Parathyroid adenoma (tissue), 2 donors: ENCODE measurements at regions not wholly inside any gene's neighbourhood (a gene's known extent, or its start where the extent isn't known, plus 50 kb on each side); places are given as distances from the start of the nearest gene placed in this dataset.

ENCODE experiments used
- H2AFZ ChIP-seq: fragments of 300-600 bp; sonication (generic); one replicate; pipeline ENCODE4 v1.7.0; 2017; ENCODE audit warnings: antibody characterized with exemption, mild to moderate bottlenecking
- H3K27ac ChIP-seq: fragments of 300-600 bp; sonication (generic); one replicate; pipeline ENCODE4 v1.7.0; 2017
- H3K27me3 ChIP-seq: fragments of 300-600 bp; sonication (generic); one replicate; pipeline ENCODE4 v1.7.0; 2017; ENCODE audit warnings: low read length; ENCODE audit not compliant: control insufficient read depth, insufficient read depth
- H3K36me3 ChIP-seq: fragments of 300-600 bp; sonication (generic); one replicate; pipeline ENCODE4 v1.7.0; 2017; ENCODE audit warnings: low read length; ENCODE audit not compliant: control insufficient read depth, insufficient read depth
- H3K4me1 ChIP-seq: fragments of 300-600 bp; sonication (generic); one replicate; pipeline ENCODE4 v1.7.0; 2017; ENCODE audit warnings: control low read depth
- H3K4me2 ChIP-seq: fragments of 300-600 bp; sonication (generic); one replicate; pipeline ENCODE4 v1.7.0; 2017; ENCODE audit warnings: low read length
- H3K4me3 ChIP-seq: fragments of 300-600 bp; sonication (generic); one replicate; pipeline ENCODE4 v1.7.0; 2017; ENCODE audit warnings: low read depth, low read length
- H3K79me2 ChIP-seq: fragments of 300-600 bp; sonication (generic); one replicate; pipeline ENCODE4 v1.7.0; 2017; ENCODE audit warnings: control low read depth
- H3K9ac ChIP-seq: fragments of 300-600 bp; sonication (generic); one replicate; pipeline ENCODE4 v1.7.0; 2017; ENCODE audit warnings: mild to moderate bottlenecking
- H3K9me3 ChIP-seq: fragments of 300-600 bp; sonication (generic); one replicate; pipeline ENCODE4 v1.7.0; 2017; ENCODE audit warnings: low read length; ENCODE audit not compliant: control insufficient read depth
- TF ChIP-seq, protein P1 (sequence below): fragments of 300-600 bp; sonication (generic); IDR thresholded peaks from one replicate; pipeline ENCODE4 v1.7.0; 2017; ENCODE audit warnings: antibody characterized with exemption, mild to moderate bottlenecking
- donor health status: primary hyperparathyroidism.

- H3K36me3 ChIP-seq = no peaks in the 10 kb centered on the region
- H3K79me2 ChIP-seq = no peaks in the 10 kb centered on the region
- H3K9ac ChIP-seq = no peak overlapping the region
- H3K27me3 ChIP-seq = no peaks in the 10 kb centered on the region
- H3K4me3 ChIP-seq = no peak overlapping the region
- H3K27ac ChIP-seq = no peak overlapping the region
- no peaks in the 10 kb centered on the region for H3K4me1 ChIP-seq
- no peaks in the 10 kb centered on the region for H3K9me3 ChIP-seq
- no peak overlapping the region for H3K4me2 ChIP-seq
- H2AFZ ChIP-seq = no peak overlapping the region
- TF ChIP-seq, protein P1, sequence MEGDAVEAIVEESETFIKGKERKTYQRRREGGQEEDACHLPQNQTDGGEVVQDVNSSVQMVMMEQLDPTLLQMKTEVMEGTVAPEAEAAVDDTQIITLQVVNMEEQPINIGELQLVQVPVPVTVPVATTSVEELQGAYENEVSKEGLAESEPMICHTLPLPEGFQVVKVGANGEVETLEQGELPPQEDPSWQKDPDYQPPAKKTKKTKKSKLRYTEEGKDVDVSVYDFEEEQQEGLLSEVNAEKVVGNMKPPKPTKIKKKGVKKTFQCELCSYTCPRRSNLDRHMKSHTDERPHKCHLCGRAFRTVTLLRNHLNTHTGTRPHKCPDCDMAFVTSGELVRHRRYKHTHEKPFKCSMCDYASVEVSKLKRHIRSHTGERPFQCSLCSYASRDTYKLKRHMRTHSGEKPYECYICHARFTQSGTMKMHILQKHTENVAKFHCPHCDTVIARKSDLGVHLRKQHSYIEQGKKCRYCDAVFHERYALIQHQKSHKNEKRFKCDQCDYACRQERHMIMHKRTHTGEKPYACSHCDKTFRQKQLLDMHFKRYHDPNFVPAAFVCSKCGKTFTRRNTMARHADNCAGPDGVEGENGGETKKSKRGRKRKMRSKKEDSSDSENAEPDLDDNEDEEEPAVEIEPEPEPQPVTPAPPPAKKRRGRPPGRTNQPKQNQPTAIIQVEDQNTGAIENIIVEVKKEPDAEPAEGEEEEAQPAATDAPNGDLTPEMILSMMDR = no peak
Observed at GRCh38 chr2:121949271-121949670, 193.8 kb downstream of the TSN start.

GRCh38 chr2:121955426-121955825 lies 200.0 kb downstream of the TSN start:
- Histone ChIP-seq H3K4me2 (no peak overlapping the region), H3K27ac (no peak overlapping the region), H3K79me2 (no peaks in the 10 kb centered on the region), H3K9ac (no peak overlapping the region), H3K36me3 (no peaks in the 10 kb centered on the region), H2AFZ (no peak overlapping the region), H3K9me3 (no peaks in the 10 kb centered on the region), H3K4me1 (no peaks in the 10 kb centered on the region), H3K27me3 (no peaks in the 10 kb centered on the region), H3K4me3 (no peak overlapping the region)
- TF ChIP-seq, protein P1 = no peak

GRCh38 chr2:121955872-121956271 lies 200.4 kb downstream of the TSN start:
- Histone ChIP-seq H3K4me2 (no peak overlapping the region), H3K27me3 (no peaks in the 10 kb centered on the region), H3K79me2 (no peaks in the 10 kb centered on the region), H3K4me1 (no peaks in the 10 kb centered on the region), H3K4me3 (no peak overlapping the region), H3K9me3 (no peaks in the 10 kb centered on the region), H3K27ac (no peak overlapping the region), H3K9ac (no peak overlapping the region), H3K36me3 (no peaks in the 10 kb centered on the region), H2AFZ (no peak overlapping the region)
- TF ChIP-seq, protein P1 = no peak

GRCh38 chr2:121960251-121960650 lies 204.8 kb downstream of the TSN start:
- TF ChIP-seq, protein P1 = no peak
- H3K79me2 ChIP-seq = no peaks in the 10 kb centered on the region
- no peaks in the 10 kb centered on the region for H3K36me3 ChIP-seq
- no peaks in the 10 kb centered on the region for H3K9me3 ChIP-seq
- H3K4me2 ChIP-seq = no peak overlapping the region
- H2AFZ ChIP-seq = no peak overlapping the region
- H3K27me3 ChIP-seq = no peaks in the 10 kb centered on the region
- no peak overlapping the region for H3K4me3 ChIP-seq
- no peaks in the 10 kb centered on the region for H3K4me1 ChIP-seq
- H3K9ac ChIP-seq = no peak overlapping the region
- no peak overlapping the region for H3K27ac ChIP-seq

GRCh38 chr2:121961761-121962160 lies 206.3 kb downstream of the TSN start:
- Histone ChIP-seq H2AFZ (no peak overlapping the region), H3K36me3 (no peaks in the 10 kb centered on the region)
- TF ChIP-seq, protein P1 = no peak

More at GRCh38 chr2:121961761-121962160, 206.3 kb downstream of the TSN start:
- Histone ChIP-seq H3K27me3 (no peaks in the 10 kb centered on the region), H3K79me2 (no peaks in the 10 kb centered on the region), H3K4me3 (no peak overlapping the region), H3K4me1 (no peaks in the 10 kb centered on the region), H3K9ac (no peak overlapping the region), H3K27ac (no peak overlapping the region), H3K9me3 (no peaks in the 10 kb centered on the region), H3K4me2 (no peak overlapping the region)
